HUES64 (cell line): ENCODE measurements at regions not wholly inside any gene's neighbourhood (a gene's known extent, or its start where the extent isn't known, plus 50 kb on each side); places are given as distances from the start of the nearest gene placed in this dataset.

Source experiments
- H3K27ac ChIP-seq: 2 replicates; pipeline ENCODE4 v1.7.0; 2013; ENCODE audit warnings: low read depth, low read length, inconsistent platforms
- H3K27me3 ChIP-seq: 2 replicates; pipeline ENCODE4 v1.6.1; 2013; ENCODE audit warnings: mild to moderate bottlenecking, low read length; ENCODE audit not compliant: insufficient read depth
- H3K36me3 ChIP-seq: 2 replicates; pipeline ENCODE4 v1.6.1; 2013; ENCODE audit warnings: mild to moderate bottlenecking, low read length; ENCODE audit not compliant: insufficient read depth
- H3K4me1 ChIP-seq: 2 replicates; pipeline ENCODE4 v1.6.1; 2013; ENCODE audit warnings: mild to moderate bottlenecking, low read length, moderate library complexity; ENCODE audit not compliant: insufficient read depth
- H3K4me3 ChIP-seq: 2 replicates; pipeline ENCODE4 v1.5.1; 2013; ENCODE audit warnings: mild to moderate bottlenecking, low read length, moderate library complexity
- H3K9ac ChIP-seq: 2 replicates; pipeline ENCODE4 v1.6.1; 2013; ENCODE audit warnings: mild to moderate bottlenecking, low read depth, low read length
- H3K9me3 ChIP-seq: 2 replicates; pipeline ENCODE4 v1.6.1; 2013; ENCODE audit warnings: low read depth, low read length; ENCODE audit not compliant: insufficient read depth
- WGBS: fragments of 150-250, 120-280 bp; methylation state at CpG from one replicate; pipeline ENCODE4 v1.1.7; 2013; ENCODE audit warnings: missing lambda C conversion rate; 5-methylcytosine and 5-hydroxymethylcytosine counted together

DNA sequence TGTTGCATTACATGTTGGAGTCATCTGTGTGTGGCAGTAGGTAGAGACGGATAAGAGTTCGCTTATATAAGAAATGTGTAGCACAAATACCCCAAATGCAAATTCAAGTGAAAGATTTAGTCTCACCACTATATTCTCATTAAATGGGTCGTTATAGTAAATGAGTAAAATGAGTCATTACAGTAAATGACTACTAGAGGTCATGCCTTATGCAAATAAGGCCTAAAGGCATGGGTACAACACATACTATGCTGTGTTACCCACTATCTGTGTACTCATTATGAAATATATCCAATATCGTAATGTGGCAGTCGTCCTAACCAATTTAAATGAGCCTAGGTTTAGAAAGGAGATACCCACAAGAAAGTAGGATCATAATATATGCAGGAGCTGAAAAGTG is 1603.1 kb downstream of the C4orf33 start:
- Histone ChIP-seq H3K27ac (no peak overlapping the region), H3K27me3 (no peaks in the 10 kb centered on the region), H3K4me3 (no peak overlapping the region), H3K36me3 (no peaks in the 10 kb centered on the region), H3K9me3 (no peaks in the 10 kb centered on the region), H3K4me1 (no peaks in the 10 kb centered on the region), H3K9ac (no peak overlapping the region)
- 74% methylated on average over 3 of the region's 5 CpGs for WGBS

DNA sequence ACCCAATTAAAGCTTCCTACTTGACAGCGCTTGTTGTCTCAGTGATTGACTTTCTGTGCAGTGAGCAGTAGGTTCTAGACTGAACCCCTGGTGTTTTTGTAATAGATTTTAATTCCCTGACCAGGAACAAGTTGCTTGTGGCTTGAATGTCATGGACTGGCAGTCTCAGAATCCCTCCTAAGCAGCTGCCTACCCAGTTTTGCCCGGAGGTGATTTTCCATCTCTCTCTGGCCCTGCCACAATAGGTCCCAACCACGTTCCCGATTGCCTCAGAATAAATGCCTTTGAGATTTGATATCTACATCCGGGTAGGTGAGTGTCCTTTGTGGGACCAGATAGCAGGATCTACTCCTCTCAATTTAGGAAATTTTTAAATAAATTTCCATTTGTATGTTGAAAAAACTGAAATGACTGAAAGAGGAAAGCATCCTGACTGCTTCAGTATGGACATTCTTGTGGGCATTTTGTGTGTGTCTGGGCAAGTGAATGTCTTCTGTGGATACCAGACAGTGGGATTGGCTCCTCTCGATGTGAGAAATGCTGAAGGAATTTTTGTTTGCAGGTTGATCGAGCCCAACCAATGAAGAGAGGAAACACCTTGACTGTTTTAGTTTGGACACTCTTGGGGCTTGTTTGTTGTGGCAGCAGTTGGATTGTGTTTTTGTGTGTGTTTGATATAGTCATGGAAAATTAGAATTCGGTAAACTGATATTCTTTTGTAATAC is 1607.4 kb downstream of the C4orf33 start:
- Histone ChIP-seq H3K4me1 (no peaks in the 10 kb centered on the region), H3K9ac (no peak overlapping the region), H3K9me3 (peaks cover 3% of the 10 kb centered on the region; the same call in 1 of the 2 replicates), H3K4me3 (no peak overlapping the region), H3K27ac (no peak overlapping the region), H3K36me3 (no peaks in the 10 kb centered on the region), H3K27me3 (no peaks in the 10 kb centered on the region)
- 95% methylated on average over 8 of the region's 8 CpGs for WGBS

DNA sequence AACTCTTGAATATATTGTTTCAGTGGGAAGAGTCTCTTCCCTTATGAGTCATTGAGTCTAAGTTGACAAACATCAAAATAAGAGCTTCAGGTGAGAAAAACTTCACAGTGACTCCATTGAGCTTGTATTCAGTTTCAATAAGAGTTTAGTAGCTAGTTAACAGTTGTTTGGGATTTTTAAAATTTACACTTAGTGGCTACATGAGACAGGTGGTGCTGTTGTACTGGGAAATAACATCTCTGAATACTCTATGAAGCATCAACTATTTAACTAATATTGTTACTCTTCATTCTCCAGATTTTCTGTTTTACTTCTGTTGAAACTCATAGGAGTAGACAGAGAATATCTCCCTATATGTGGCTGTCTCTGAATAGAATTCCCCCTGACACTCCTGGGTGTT is 1609.1 kb downstream of the C4orf33 start:
- H3K9me3 ChIP-seq, result peaks cover 3% of the 10 kb centered on the region; the same call in 1 of the 2 replicates
- no peaks in the 10 kb centered on the region for H3K27me3 ChIP-seq
- no peak overlapping the region for H3K9ac ChIP-seq
- H3K4me1 ChIP-seq, result no peaks in the 10 kb centered on the region
- no peaks in the 10 kb centered on the region for H3K36me3 ChIP-seq
- H3K27ac ChIP-seq, result no peak overlapping the region
- H3K4me3 ChIP-seq, result no peak overlapping the region

DNA sequence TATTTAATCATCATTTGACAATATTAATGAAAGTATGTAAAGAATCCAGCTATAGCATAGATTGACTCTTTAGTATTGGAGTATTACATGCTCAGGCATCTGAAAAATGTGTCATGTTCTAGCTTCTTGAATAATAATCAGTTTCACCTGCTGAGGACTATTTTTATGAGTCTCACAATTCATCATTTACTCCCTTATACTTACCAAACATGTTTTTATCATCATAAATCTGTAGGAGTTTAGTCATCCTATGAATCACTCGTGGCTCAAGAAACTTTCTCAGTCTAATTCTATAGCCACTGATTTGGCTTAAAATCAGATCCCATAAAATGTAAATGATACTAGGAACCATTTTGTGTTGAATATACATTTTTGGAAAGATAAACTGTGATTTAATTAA is 1616.1 kb downstream of the C4orf33 start:
- Histone ChIP-seq H3K4me1 (no peaks in the 10 kb centered on the region), H3K36me3 (no peaks in the 10 kb centered on the region), H3K27ac (no peak overlapping the region), H3K27me3 (no peaks in the 10 kb centered on the region), H3K9me3 (peaks cover 3% of the 10 kb centered on the region; the same call in 1 of the 2 replicates), H3K4me3 (no peak overlapping the region), H3K9ac (no peak overlapping the region)
- WGBS, result 100% methylated on average over 1 of the region's 1 CpG

DNA sequence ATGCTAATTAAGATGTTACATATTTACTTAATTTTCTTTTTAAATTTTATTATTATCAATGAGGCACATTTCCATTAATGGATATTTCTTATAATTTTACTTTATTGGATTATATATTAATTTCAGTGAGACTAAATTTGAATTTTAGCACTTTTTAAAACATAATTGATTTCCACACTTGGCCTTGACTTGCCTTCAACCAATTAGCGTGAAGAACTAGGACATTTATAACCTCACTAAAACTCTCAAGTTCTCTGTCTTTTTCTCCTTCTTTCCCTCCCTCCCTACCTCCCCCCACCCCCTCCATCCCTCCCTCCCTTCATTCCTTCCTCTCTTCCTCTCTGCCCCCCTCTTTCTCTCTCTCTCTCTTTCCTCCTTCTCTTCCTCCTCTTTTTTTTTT is 1618.1 kb downstream of the C4orf33 start:
- WGBS, result 97% methylated on average over 1 of the region's 1 CpG
- Histone ChIP-seq H3K27ac (no peak overlapping the region), H3K9ac (no peak overlapping the region)

DNA sequence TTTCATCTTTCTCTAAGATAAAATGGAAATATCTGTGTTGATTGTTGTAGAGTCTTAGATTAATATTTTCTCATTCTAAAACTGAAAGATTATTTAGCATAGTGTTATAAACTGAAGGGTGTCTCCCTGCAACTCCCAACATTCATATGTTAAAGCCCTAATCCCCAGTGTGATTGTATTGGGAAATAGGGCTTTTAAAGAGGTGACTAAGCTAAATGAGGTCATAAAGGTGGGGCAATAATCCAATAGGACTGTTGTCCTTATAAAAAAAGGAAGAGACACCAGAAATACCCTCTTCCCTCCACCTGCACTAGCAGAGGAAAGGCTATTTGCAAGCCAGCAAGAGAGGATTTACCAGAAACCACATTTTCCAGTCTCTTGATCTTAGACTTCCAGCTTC is 1626.4 kb downstream of the C4orf33 start:
- H3K9ac ChIP-seq, result 0 out of 2 replicates have a peak overlapping the region, but pooled peaks have one; percentile 12
- no peak overlapping the region for H3K4me3 ChIP-seq
- peaks cover 21% of the 10 kb centered on the region for H3K4me1 ChIP-seq
- H3K27me3 ChIP-seq, result no peaks in the 10 kb centered on the region
- peak overlapping the region; percentile 81; the same call in 1 of the 2 replicates for H3K27ac ChIP-seq
- H3K36me3 ChIP-seq, result no peaks in the 10 kb centered on the region
- no peaks in the 10 kb centered on the region for H3K9me3 ChIP-seq

More for the DNA sequence above, 1618.1 kb downstream of the C4orf33 start:
- Histone ChIP-seq H3K4me3 (no peak overlapping the region), H3K36me3 (no peaks in the 10 kb centered on the region), H3K4me1 (no peaks in the 10 kb centered on the region), H3K9me3 (no peaks in the 10 kb centered on the region), H3K27me3 (no peaks in the 10 kb centered on the region)

DNA sequence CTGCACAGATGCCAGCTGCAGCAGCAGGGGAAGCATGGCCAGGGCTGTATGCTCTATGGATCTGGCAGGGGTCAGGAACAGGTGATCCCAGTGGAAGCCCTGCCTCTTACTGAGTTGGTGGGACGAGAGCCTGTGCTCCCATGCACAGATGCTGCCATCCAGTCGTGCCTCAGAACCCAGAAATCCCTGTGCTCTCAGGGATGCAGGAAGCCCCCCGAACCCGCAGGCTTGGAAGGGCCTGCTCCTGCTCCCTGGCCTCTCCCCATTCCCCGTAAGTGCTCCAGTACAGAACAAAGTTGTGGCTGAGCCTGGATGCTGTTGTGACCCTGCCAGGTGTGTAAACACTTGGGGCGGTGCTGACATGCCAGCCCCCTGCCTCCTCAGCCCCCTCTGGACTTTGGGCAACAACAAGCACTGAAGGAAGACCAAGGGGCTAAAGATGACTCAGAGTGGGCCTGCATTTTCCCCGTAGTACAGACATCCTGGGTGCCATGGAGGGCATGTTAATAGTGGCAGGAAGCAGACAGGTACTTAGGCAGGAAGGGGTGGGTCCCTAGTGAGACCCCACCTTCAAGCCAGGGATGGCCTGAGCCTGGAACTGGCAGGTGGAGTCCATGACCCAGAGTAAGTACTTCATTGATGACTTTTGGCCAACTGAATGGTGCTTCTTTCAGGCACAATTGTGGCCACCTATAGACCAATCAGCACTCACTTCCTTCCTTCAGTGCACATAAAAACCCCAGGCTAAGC is 1640.7 kb downstream of the C4orf33 start:
- Histone ChIP-seq H3K27ac (no peak overlapping the region), H3K9me3 (peaks cover 13% of the 10 kb centered on the region), H3K27me3 (no peaks in the 10 kb centered on the region), H3K4me1 (no peaks in the 10 kb centered on the region), H3K36me3 (no peaks in the 10 kb centered on the region), H3K4me3 (no peak overlapping the region), H3K9ac (no peak overlapping the region)
- WGBS, result 93% methylated on average over 7 of the region's 7 CpGs

DNA sequence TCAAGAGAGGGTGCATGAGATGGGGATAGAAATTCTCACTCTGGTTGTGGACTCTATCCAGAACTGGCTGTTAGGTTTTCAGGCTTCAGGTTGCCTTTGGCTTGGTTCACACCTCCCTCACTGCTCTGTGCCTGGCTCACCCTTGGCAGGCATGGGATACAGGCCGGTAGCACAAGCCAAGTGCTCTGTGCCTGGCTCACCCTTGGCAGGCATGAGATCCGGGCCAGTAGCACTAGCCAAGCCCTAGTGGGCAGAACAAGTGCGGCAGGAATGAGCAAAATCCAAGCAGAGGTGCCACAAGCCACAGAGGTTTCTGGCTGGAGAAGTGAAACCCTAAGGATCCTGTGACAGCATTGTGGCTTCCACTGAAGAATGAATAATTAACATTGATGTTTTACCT is 1642.3 kb downstream of the C4orf33 start:
- Histone ChIP-seq H3K36me3 (no peaks in the 10 kb centered on the region), H3K4me1 (no peaks in the 10 kb centered on the region), H3K27me3 (no peaks in the 10 kb centered on the region), H3K4me3 (no peak overlapping the region), H3K9me3 (peaks cover 13% of the 10 kb centered on the region), H3K9ac (no peak overlapping the region), H3K27ac (no peak overlapping the region)
- WGBS, result 90% methylated on average over 3 of the region's 3 CpGs

DNA sequence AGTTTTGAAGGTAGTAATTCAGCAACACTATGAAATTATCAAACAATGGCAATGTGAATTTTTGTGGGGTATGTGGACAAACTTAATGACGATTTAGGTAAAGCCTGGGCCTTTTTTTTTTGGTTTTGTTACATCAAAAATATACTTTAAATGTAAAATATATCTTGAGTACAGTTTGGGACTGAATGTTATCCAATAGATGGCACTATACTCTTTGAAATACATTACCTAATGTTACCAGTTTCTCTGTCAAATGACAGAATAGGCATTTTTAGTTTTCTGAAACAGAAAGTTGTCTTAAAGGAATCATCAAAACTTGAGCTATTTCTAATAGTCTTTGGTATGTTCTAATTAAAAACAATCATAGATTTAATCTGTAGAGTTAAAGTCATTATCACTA is 1651.9 kb downstream of the C4orf33 start:
- H3K27me3 ChIP-seq, result no peaks in the 10 kb centered on the region
- no peaks in the 10 kb centered on the region for H3K36me3 ChIP-seq
- no peaks in the 10 kb centered on the region for H3K4me1 ChIP-seq
- no CpG with 5 or more reads among the region's 1 CpG for WGBS
- no peak overlapping the region for H3K9ac ChIP-seq
- no peak overlapping the region for H3K4me3 ChIP-seq
- H3K9me3 ChIP-seq, result no peaks in the 10 kb centered on the region
- H3K27ac ChIP-seq, result no peak overlapping the region

DNA sequence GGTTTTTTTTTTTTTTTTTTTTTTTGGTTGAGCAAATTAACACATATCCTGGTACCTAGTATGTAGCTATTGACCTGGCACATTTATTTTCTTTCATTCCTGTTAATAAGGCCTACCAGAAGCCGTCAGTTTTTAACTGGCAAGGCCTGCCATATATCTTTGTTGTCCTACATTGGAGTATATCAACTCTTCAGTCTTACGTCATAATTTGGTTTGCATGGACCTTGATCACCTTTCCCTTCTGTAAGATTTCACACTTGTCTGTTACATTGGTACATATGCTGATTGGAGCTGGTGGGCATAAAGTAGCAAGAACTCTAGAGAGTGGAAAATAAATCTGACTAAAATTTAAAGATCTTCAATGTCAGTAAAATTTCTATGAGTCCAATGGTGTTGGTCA is 1658.0 kb downstream of the C4orf33 start:
- Histone ChIP-seq H3K9me3 (no peaks in the 10 kb centered on the region), H3K27ac (no peak overlapping the region), H3K9ac (no peak overlapping the region), H3K4me3 (no peak overlapping the region), H3K27me3 (no peaks in the 10 kb centered on the region), H3K4me1 (no peaks in the 10 kb centered on the region), H3K36me3 (no peaks in the 10 kb centered on the region)
- WGBS, result 94% methylated on average over 2 of the region's 2 CpGs

DNA sequence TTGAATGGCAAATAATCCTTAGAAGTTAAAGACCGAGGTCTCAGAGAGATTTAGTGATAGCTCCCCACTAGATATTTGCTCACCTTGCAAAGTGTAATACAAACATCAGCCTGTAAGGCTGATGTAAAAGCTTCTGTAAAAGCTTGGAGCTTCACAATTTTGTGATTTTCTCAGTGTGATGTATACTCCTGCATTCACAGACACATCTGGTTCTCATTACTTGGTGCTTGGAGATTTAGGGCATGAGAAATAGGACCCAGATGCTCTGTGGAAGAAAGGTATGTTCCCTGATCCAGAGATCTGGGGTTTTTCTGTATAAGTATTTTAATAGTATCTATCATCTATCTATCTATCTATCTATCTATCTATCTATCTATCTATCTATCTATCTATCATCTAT is 1664.3 kb downstream of the C4orf33 start:
- 100% methylated on average over 1 of the region's 1 CpG for WGBS
- Histone ChIP-seq H3K27ac (no peak overlapping the region), H3K9me3 (no peaks in the 10 kb centered on the region)

More for the DNA sequence above, 1664.3 kb downstream of the C4orf33 start:
- Histone ChIP-seq H3K4me1 (no peaks in the 10 kb centered on the region), H3K27me3 (no peaks in the 10 kb centered on the region), H3K4me3 (no peak overlapping the region), H3K36me3 (no peaks in the 10 kb centered on the region), H3K9ac (no peak overlapping the region)
